Activated T-helper 1 cell treated with anti-CD3 and anti-CD28 coated beads, Interleukin-12 subunit alpha, Interleukin-12 subunit beta, Interleukin-2, Interleukin-4 antibody, amounts not matched to agents 30 ng/mL and 10 ng/mL and 1 ng/mL, durations not matched to agents 14 hours and 24 hours and 36 hours (primary cell): ENCODE measurements at regions not wholly inside any gene's neighbourhood (a gene's known extent, or its start where the extent isn't known, plus 50 kb on each side); places are given as distances from the start of the nearest gene placed in this dataset.

ENCODE experiments used
- DNase-seq: peaks from one replicate; pipeline ENCODE4 v3.0.0; 2021; ENCODE audit warnings: low spot score
- H3K27ac Mint-ChIP-seq: one replicate; pipeline ENCODE4 v1.8.0; 2021; ENCODE audit warnings: mild to moderate bottlenecking, mixed read lengths
- H3K27me3 Mint-ChIP-seq: one replicate; pipeline ENCODE4 v1.8.0; 2022; ENCODE audit warnings: mild to moderate bottlenecking, moderate library complexity, mixed read lengths; ENCODE audit not compliant: insufficient read depth
- H3K36me3 Mint-ChIP-seq: one replicate; pipeline ENCODE4 v1.8.0; 2021; ENCODE audit warnings: low read depth, mixed read lengths
- H3K4me1 Mint-ChIP-seq: one replicate; pipeline ENCODE4 v1.8.0; 2021; ENCODE audit warnings: low read depth, mixed read lengths
- H3K4me3 Mint-ChIP-seq: one replicate; pipeline ENCODE4 v1.8.0; 2021; ENCODE audit warnings: mild to moderate bottlenecking, moderate library complexity, mixed read lengths
- H3K9me3 Mint-ChIP-seq: one replicate; pipeline ENCODE4 v1.8.0; 2021; ENCODE audit warnings: mixed read lengths
- intact Hi-C: fragments of 100-400 bp; cut with micrococcal nuclease; formaldehyde crosslinking; loops from one replicate; pipeline ENCODE4 v1.15.1; 2024

DNA sequence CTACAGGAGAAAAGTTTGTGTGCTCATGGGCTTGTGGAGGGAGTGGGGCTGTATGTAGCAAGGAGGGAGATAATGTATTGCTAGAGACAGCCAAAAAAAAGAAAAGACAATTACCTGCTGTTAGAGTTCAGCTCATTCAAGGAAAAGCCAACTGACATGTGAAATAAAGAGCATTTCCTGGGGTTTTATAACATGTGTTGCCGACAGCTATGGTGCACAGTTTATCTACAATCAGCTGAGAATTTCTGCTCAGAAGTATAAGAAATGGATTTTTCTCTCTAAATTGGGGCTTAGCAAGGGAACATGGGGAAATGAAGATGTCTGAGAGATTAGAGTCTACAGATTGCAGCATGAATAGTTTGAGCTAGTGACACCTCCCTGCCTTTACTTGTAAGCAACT is 674.1 kb downstream of the SUCLG1 start:
- no peak for DNase-seq
- H3K9me3 Mint-ChIP-seq, result no peaks in the 10 kb centered on the region
- H3K4me1 Mint-ChIP-seq, result no peaks in the 10 kb centered on the region
- intact Hi-C loops, result no loop called here
- no peaks in the 10 kb centered on the region for H3K36me3 Mint-ChIP-seq
- H3K27me3 Mint-ChIP-seq, result no peaks in the 10 kb centered on the region
- no peak overlapping the region for H3K4me3 Mint-ChIP-seq
- no peak overlapping the region for H3K27ac Mint-ChIP-seq

DNA sequence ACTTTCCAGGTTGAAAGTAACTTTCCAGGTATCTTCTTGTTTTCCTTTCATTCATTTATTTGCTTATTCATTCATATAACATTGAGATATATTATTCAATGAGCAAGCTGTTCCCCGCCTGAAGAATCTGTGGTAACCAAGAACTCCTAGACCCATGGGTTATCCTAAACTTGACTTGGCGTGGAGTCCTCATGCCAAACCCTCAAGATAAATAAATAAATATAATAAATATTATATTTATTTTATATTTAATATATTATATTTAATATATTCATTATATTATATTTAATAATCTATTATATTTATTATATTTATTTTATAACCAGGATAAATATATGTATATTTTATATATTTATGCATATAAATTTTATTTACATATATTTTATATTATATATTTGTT is 674.8 kb downstream of the SUCLG1 start:
- Mint-ChIP-seq H3K36me3 (no peaks in the 10 kb centered on the region), H3K4me1 (no peaks in the 10 kb centered on the region), H3K9me3 (no peaks in the 10 kb centered on the region), H3K4me3 (no peak overlapping the region), H3K27ac (no peak overlapping the region), H3K27me3 (no peaks in the 10 kb centered on the region)
- DNase-seq, result no peak
- intact Hi-C loops, result no loop called here

DNA sequence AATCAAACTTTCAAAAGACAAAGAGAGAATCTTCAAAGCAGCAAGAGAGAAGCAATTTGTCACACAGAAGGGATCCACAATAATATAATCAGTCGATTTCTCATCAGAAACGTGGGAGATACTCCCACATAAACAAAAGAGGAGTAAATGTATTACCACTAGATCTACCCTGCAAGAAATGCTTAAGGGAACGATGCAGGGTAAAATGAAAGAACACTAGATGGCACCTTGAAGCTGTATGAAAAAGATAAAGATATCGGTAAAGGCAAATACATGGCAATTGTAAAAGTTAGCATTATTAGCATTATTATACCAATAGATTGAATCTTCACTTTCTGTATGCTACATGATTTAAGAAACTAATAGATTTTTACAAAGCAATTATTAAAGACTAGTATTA is 677.0 kb downstream of the SUCLG1 start:
- no peaks in the 10 kb centered on the region for H3K4me1 Mint-ChIP-seq
- no peak overlapping the region for H3K4me3 Mint-ChIP-seq
- no peak for DNase-seq
- H3K27me3 Mint-ChIP-seq, result no peaks in the 10 kb centered on the region
- intact Hi-C loops, result no loop called here
- no peaks in the 10 kb centered on the region for H3K36me3 Mint-ChIP-seq
- H3K27ac Mint-ChIP-seq, result no peak overlapping the region
- H3K9me3 Mint-ChIP-seq, result no peaks in the 10 kb centered on the region

DNA sequence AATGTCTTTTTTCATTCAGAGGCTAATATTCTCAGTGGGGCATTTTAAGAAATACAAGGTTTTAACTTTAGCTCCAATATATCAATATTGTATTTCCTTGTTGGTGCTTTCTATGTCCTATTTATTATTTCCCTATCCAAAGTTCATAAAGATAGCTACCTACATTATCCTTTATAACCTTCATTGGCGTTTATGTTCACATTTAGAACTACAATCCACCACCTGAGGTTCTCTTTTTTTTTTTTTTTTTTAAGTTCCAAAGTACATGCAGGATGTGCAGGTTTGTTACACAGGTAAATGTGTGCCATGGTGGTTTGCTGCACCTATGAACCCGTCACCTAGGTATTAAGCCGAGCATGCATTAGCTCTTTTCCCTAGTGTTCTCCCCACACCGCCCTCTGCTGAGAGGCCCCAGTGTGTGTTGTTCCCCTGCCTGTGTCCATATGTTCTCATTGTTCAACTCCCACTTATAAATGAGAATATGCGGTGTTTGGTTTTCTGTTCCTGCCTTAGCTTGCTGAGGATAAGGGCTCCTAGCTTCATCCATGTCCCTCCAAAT is 694.6 kb downstream of the SUCLG1 start:
- no peak for DNase-seq
- peaks cover 23% of the 10 kb centered on the region for H3K9me3 Mint-ChIP-seq
- no peaks in the 10 kb centered on the region for H3K36me3 Mint-ChIP-seq
- intact Hi-C loops, result no loop called here
- no peaks in the 10 kb centered on the region for H3K27me3 Mint-ChIP-seq
- H3K4me1 Mint-ChIP-seq, result no peaks in the 10 kb centered on the region
- no peak overlapping the region for H3K27ac Mint-ChIP-seq
- no peak overlapping the region for H3K4me3 Mint-ChIP-seq

DNA sequence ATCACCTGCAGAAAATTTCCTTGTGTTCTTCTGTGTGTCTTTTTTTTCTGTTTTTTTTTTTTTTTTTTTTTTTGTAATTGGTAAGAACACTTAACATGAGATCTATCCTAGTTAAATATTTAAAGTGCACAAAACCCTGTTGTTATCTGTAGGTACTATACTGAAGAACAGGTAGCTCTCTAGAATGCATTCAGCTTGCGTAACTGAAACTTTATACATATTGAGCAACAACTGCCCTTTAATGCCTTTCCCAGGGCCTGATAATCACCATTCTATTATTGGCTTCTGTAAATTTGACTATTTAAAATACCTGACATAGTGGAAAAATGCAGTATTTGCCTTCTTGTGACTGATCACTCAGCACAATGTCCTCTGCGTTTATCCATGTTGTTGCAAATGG is 701.8 kb downstream of the SUCLG1 start:
- no peak overlapping the region for H3K4me3 Mint-ChIP-seq
- peaks cover 12% of the 10 kb centered on the region for H3K9me3 Mint-ChIP-seq
- intact Hi-C loops, result no loop called here
- no peaks in the 10 kb centered on the region for H3K27me3 Mint-ChIP-seq
- H3K36me3 Mint-ChIP-seq, result no peaks in the 10 kb centered on the region
- no peak for DNase-seq
- no peak overlapping the region for H3K27ac Mint-ChIP-seq
- H3K4me1 Mint-ChIP-seq, result no peaks in the 10 kb centered on the region

DNA sequence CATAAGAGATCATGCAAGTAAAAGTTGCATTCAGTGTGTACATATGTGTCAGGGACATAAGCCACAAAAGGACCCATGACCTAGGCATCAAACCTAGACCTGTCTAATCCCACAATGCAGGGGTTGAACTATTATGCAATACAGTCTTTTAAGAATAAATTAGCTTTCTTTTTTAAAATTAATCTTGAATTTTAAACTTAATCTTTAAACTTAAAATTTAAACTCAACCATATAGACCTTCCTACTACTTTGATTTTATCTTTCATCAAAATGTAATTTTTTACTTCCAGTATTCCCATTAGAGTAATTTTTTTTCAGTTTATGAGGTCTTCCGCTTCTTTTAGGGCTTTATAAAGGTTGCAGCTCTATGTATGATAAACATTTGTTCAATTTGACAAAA is 702.9 kb downstream of the SUCLG1 start:
- H3K27me3 Mint-ChIP-seq, result no peaks in the 10 kb centered on the region
- no peak overlapping the region for H3K27ac Mint-ChIP-seq
- no peaks in the 10 kb centered on the region for H3K36me3 Mint-ChIP-seq
- DNase-seq, result no peak
- intact Hi-C loops, result no loop called here
- H3K4me3 Mint-ChIP-seq, result no peak overlapping the region
- H3K4me1 Mint-ChIP-seq, result no peaks in the 10 kb centered on the region
- H3K9me3 Mint-ChIP-seq, result peaks cover 12% of the 10 kb centered on the region

DNA sequence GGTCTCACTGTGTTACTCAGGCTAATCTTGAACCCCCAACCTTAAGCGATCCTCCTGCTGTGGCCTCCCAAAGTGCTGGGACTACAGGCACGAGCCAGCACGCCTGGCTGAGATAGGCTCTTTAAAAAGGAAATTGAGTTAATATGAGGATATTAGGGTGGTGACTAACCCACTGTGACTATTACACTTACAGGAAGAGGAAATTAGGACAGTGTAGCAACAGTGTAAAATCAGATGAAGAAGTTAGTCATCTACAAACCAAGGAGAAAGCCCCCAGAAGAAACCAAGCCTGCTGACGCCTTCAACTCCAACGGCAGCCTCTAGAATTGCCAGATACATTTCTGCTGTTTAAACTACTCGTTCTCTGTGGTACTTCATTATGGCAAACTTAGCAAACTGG is 711.9 kb downstream of the SUCLG1 start:
- Mint-ChIP-seq H3K9me3 (peaks cover 5% of the 10 kb centered on the region), H3K36me3 (no peaks in the 10 kb centered on the region), H3K27me3 (no peaks in the 10 kb centered on the region), H3K4me3 (no peak overlapping the region), H3K4me1 (no peaks in the 10 kb centered on the region), H3K27ac (no peak overlapping the region)
- intact Hi-C loops, result no loop called here
- DNase-seq, result no peak

DNA sequence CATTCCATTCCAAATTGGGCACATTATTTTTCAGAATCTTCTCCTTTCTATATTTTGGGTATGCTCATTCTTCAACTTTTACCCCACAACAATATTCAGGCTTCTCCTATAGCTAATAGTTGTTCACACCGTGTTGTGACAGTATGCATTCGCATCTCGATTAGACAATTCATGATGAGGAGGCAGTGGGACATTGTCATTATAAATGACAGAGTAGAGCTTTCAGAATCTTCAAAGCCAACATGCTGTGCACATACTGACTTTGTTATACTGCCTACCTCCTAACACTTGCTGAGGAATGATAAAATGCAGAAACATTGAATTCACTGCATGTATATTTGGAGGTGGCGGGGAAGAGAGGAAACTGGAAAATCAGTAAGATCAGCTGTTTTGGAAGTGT is 714.2 kb downstream of the SUCLG1 start:
- Mint-ChIP-seq H3K9me3 (peaks cover 18% of the 10 kb centered on the region), H3K27ac (no peak overlapping the region), H3K27me3 (no peaks in the 10 kb centered on the region), H3K36me3 (no peaks in the 10 kb centered on the region), H3K4me3 (no peak overlapping the region), H3K4me1 (no peaks in the 10 kb centered on the region)
- intact Hi-C loops, result no loop called here
- DNase-seq, result no peak

DNA sequence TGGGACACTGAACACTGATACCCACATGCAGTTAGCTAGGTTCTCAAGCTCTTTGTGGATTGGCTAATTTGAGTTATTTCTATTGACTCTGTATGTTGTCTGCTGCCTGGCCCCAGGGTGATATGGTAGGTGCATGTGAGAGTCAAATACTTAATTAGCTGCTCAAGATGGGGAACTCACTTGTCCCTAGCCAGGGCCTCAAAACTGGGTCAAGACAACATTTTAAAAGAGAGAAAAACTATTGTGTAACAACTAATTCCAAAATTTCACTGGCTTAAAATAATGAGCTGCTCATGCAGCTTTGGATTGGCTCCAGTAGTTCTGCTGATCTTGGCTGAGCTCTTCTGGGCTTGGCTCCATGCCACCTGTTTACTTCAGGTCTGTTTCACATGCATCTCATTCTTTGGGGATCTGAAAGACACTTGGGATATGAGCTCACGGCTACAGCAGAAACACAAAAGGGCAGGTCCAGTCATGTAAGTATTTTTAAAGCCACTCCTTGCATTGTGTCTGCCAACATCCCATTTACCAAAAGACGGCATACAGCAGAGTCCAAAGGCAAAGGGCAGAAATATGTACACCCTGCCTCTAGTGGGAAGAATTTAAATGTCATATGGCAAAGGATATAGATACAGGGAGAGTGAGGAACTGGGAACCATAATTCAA is 716.8 kb downstream of the SUCLG1 start:
- intact Hi-C loops, result no loop called here
- H3K36me3 Mint-ChIP-seq, result no peaks in the 10 kb centered on the region
- peaks cover 18% of the 10 kb centered on the region for H3K9me3 Mint-ChIP-seq
- no peak overlapping the region for H3K4me3 Mint-ChIP-seq
- H3K4me1 Mint-ChIP-seq, result no peaks in the 10 kb centered on the region
- H3K27ac Mint-ChIP-seq, result no peak overlapping the region
- no peaks in the 10 kb centered on the region for H3K27me3 Mint-ChIP-seq
- no peak for DNase-seq

DNA sequence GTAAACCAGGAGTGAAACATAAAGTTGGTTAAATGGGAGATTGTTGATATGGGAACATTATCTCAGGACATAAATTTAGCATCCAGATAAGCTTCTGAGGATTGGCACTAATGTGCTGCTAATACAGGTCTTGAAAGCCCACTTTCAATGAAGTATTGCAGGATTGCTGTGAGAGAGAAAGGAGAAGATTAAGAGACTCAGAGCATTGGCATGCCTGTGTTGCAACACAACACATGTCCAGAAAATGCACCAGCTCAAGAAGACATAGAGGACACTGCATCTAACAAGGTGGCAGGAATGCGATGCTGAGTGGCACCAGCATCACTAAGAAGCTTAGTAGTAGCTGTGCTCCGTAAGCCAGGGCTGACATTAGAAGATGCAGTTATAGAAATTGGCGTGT is 728.9 kb downstream of the SUCLG1 start:
- intact Hi-C loops, result no loop called here
- H3K4me3 Mint-ChIP-seq, result no peak overlapping the region
- no peaks in the 10 kb centered on the region for H3K4me1 Mint-ChIP-seq
- no peak for DNase-seq
- no peaks in the 10 kb centered on the region for H3K27me3 Mint-ChIP-seq
- H3K9me3 Mint-ChIP-seq, result no peaks in the 10 kb centered on the region
- no peak overlapping the region for H3K27ac Mint-ChIP-seq
- no peaks in the 10 kb centered on the region for H3K36me3 Mint-ChIP-seq

DNA sequence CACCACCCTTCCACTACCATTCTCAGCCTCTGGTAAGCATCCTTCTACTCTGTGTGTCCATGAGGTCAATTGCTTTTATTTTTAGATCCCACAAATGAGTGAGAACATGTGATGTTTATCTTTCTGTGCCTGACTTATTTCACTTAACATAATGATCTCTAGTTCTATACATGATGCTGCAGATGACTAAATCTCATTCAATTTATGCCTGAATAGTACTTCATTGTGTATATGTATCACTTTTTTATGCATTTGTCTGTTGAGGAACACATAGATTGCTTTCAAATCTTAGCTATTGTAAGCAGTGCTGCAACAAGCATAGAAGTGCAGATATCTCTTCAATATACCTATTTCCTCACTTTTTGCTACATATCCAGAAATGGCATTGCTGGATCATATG is 733.3 kb downstream of the SUCLG1 start:
- intact Hi-C loops, result no loop called here
- Mint-ChIP-seq H3K27ac (no peak overlapping the region), H3K36me3 (no peaks in the 10 kb centered on the region), H3K4me1 (no peaks in the 10 kb centered on the region), H3K4me3 (no peak overlapping the region), H3K27me3 (no peaks in the 10 kb centered on the region), H3K9me3 (no peaks in the 10 kb centered on the region)
- no peak for DNase-seq

DNA sequence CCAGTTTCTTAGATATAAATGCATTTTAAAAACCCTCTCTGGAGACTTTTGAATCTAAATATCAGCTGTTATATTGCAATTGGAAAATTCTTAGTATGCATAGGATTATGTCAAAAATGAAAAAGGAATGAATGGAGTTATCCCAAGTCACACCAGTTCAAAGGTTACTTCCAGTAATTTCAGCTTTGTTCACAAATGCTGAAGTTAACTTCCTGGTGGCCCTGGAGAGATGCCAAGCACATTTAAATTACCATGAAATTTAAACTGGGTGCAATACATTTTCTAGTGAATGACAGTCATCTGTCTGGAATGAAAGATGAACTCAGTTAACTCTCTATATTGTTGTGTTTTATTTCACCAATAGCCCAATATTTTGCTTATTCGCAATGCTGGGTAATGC is 753.9 kb downstream of the SUCLG1 start:
- intact Hi-C loops, result no loop called here
- DNase-seq, result no peak
- Mint-ChIP-seq H3K27ac (no peak overlapping the region), H3K4me1 (no peaks in the 10 kb centered on the region), H3K36me3 (no peaks in the 10 kb centered on the region), H3K4me3 (no peak overlapping the region), H3K27me3 (no peaks in the 10 kb centered on the region), H3K9me3 (no peaks in the 10 kb centered on the region)

DNA sequence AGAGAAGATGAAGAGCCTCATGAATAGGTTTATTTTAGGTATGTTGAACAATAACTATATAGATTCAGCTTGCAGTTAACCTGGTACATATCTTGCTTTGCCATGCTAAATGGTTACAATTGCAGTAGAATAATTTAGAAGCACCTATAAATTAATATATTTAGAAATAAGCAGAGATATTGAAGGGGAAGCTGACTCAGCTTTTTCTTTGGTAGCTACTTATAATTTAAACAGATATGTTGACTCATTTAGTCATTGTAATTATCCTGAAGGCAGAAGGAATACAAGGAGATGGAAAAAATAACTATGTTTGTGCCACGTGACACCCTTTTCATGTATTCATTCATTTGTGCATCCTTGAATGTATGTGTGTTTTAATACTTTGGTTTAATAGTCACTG is 755.5 kb downstream of the SUCLG1 start:
- no peak overlapping the region for H3K4me3 Mint-ChIP-seq
- DNase-seq, result no peak
- H3K27me3 Mint-ChIP-seq, result no peaks in the 10 kb centered on the region
- H3K36me3 Mint-ChIP-seq, result no peaks in the 10 kb centered on the region
- no peaks in the 10 kb centered on the region for H3K4me1 Mint-ChIP-seq
- intact Hi-C loops, result no loop called here
- H3K27ac Mint-ChIP-seq, result no peak overlapping the region
- H3K9me3 Mint-ChIP-seq, result no peaks in the 10 kb centered on the region

DNA sequence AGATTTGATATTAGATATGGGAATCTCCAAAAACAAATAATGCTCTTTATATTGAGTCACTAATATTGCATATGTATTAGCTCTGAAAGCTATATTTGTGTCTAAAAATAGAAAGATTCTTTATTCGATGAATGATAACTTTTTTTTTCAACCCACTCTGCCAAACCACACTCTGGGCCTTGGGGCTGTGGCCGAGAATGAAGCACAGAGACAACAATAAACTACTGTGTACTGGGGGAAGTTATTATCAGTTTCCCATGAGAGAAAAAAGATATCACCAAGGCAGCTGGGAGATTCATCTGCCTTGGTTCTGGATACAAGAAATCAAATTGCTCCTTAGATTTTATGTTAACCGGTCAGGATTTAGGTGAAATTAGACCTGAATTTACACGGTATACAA is 762.2 kb downstream of the SUCLG1 start:
- DNase-seq, result no peak
- H3K4me3 Mint-ChIP-seq, result no peak overlapping the region
- no peak overlapping the region for H3K27ac Mint-ChIP-seq
- no peaks in the 10 kb centered on the region for H3K9me3 Mint-ChIP-seq
- intact Hi-C loops, result no loop called here
- H3K4me1 Mint-ChIP-seq, result no peaks in the 10 kb centered on the region
- no peaks in the 10 kb centered on the region for H3K27me3 Mint-ChIP-seq
- H3K36me3 Mint-ChIP-seq, result no peaks in the 10 kb centered on the region
